ENCODE measurements at regions not wholly inside any gene's neighbourhood (a gene's known extent, or its start where the extent isn't known, plus 50 kb on each side); places are given as distances from the start of the nearest gene placed in this dataset.
"Not testable (repeated sequence)": the region's sequence is repeated elsewhere in the genome, so short reads cannot be mapped to it uniquely, and the experiment has no call there.

DNA sequence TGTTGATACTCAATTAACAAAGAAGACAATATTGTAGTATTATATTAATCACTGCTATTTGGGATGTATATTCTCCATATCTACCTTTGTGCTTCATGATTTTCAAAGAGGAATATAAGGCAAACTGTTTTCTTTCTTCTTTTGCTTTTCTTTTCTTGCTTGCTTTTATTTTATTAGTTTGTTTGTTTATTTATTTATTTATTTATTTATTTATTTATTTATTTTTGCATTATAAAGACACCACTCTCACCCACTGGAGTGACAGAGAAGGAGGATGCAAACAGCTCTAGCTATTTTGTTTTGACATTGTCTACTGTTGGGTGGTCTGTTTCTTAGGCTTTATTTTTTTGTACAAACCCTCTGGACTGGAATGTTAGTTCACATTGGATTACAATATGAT is 1352.7 kb downstream of the HACE1 start:
- H3K4me3 ChIP-seq (ENCODE audit: low read length) = no peak overlapping the region
- H3K27me3 ChIP-seq (ENCODE audit: insufficient read depth, low read length) = no peaks in the 10 kb centered on the region
- no peaks in the 10 kb centered on the region for H3K9me3 ChIP-seq (ENCODE audit: low read depth, low read length)
- H3K4me1 ChIP-seq (ENCODE audit: insufficient read depth, low read length) = no peaks in the 10 kb centered on the region

DNA sequence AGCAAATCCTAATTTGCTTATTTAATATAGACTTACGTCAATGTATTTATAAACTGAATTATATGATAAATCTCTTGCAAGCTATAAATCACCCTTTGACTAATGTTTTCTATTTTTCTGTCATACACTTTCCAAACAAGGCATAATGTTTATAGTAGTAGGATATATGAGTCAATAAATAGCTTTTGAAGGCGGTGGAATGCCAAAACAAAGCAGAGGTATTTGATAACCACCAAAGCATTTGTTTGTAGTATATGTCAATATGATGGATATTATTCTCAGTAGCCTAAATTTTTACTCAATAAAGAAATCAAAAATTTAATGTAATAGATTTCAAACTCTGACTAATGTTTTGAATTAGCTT is 1354.6 kb downstream of the HACE1 start:
- Histone ChIP-seq H3K4me1 (ENCODE audit: insufficient read depth, low read length) (no peaks in the 10 kb centered on the region), H3K27me3 (ENCODE audit: insufficient read depth, low read length) (no peaks in the 10 kb centered on the region), H3K4me3 (ENCODE audit: low read length) (no peak overlapping the region), H3K9me3 (ENCODE audit: low read depth, low read length) (no peaks in the 10 kb centered on the region)

GRCh38 chr6:103504501-103505154 is 1355.1 kb downstream of the HACE1 start:
- Histone ChIP-seq H3K27me3 (ENCODE audit: insufficient read depth, low read length) (no peaks in the 10 kb centered on the region), H3K4me1 (ENCODE audit: insufficient read depth, low read length) (no peaks in the 10 kb centered on the region), H3K4me3 (ENCODE audit: low read length) (no peak overlapping the region), H3K9me3 (ENCODE audit: low read depth, low read length) (no peaks in the 10 kb centered on the region)

DNA sequence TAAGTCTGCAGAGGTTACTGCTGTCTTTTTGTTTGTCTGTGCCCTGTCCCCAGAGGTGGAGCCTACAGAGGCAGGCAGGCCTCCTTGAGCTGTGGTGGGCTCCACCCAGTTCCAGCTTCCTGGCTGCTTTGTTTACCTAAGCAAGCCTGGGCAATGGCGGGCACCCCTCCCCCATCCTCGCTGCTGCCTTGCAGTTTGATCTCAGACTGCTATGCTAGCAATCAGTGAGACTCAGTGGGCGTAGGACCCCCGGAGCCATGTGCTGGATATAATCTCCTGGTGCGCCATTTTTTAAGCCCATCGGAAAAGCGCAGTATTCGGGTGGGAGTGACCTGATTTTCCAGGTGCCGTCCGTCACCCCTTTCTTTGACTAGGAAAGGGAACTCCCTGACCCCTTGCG is 1363.1 kb downstream of the HACE1 start:
- H3K9me3 ChIP-seq (ENCODE audit: low read depth, low read length); H3K27me3 ChIP-seq (ENCODE audit: insufficient read depth, low read length); H3K4me1 ChIP-seq (ENCODE audit: insufficient read depth, low read length); H3K4me3 ChIP-seq (ENCODE audit: low read length): not testable (repeated sequence)

- no peak overlapping the region for H3K4me3 ChIP-seq (ENCODE audit: low read length)
- H3K9me3 ChIP-seq (ENCODE audit: low read depth, low read length) = no peaks in the 10 kb centered on the region
- H3K4me1 ChIP-seq (ENCODE audit: insufficient read depth, low read length) = no peaks in the 10 kb centered on the region
- H3K27me3 ChIP-seq (ENCODE audit: insufficient read depth, low read length) = no peaks in the 10 kb centered on the region
Measured at GRCh38 chr6:103456652-103457051, 1403.1 kb downstream of the HACE1 start.

GRCh38 chr6:103455275-103455674 is 1404.4 kb downstream of the HACE1 start:
- Histone ChIP-seq H3K4me3 (ENCODE audit: low read length) (no peak overlapping the region), H3K27me3 (ENCODE audit: insufficient read depth, low read length) (no peaks in the 10 kb centered on the region), H3K9me3 (ENCODE audit: low read depth, low read length) (no peaks in the 10 kb centered on the region), H3K4me1 (ENCODE audit: insufficient read depth, low read length) (no peaks in the 10 kb centered on the region)

DNA sequence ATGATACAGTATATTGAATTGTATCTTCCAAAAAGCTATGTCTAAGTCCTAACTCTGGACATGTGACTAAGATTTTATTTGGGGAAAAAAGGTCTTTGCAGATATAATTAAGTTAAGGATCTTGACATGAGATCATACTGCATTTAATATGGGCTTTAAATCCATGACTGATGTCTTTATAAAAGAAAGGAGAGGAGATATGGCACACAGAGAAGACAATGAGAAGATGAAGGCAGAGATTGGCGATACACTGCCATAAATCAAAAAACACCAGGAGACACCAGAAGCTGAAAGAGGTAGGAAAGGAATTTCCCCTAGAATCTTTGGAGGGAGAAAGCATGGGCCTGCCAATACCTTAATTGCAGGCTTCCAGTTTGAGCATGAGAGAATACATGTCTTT is 1450.2 kb downstream of the HACE1 start:
- no peaks in the 10 kb centered on the region for H3K4me1 ChIP-seq (ENCODE audit: insufficient read depth, low read length)
- H3K27me3 ChIP-seq (ENCODE audit: insufficient read depth, low read length) = no peaks in the 10 kb centered on the region
- no peaks in the 10 kb centered on the region for H3K9me3 ChIP-seq (ENCODE audit: low read depth, low read length)
- no peak overlapping the region for H3K4me3 ChIP-seq (ENCODE audit: low read length)

DNA sequence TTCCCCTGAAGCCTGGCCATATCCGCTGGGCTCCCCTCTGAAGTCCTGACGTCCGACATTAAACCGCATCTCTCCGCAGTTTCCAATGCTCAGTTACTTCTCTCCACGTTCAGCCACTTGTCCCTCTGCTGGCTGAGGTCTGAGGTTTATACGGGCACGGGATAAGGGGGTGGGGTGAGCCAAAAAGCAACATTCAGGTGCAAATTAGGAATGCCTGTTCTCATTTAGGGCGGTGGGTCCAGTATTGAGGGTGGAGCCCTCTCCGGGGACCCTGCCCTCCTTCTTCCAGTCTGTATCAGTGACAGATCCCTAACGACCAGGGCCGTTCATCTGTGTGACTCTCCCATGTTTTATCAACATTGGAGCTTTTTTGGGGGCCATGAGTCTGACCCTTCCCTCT is 1454.4 kb downstream of the HACE1 start:
- Histone ChIP-seq H3K4me3 (ENCODE audit: low read length) (no peak overlapping the region), H3K4me1 (ENCODE audit: insufficient read depth, low read length) (no peaks in the 10 kb centered on the region)

DNA sequence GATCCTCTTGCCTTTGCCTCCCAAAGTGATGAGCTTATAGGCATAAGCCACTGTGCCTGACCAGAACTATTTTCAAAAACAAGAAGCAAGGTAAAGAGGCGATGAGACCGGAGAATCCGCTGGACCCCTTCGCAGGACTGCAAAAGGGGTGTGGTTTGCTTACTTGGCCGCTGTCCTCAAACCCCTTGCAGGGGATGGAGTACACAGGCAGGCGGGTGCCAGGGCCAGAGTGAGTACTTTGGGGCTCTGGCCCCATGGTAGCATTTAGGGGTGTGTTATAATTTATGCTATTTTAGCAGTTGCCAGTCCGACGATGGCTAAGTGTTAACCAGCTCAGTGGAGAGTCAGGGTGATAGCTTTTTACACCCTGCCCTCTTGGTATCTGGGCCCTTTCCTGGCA is 1454.9 kb downstream of the HACE1 start:
- H3K4me3 ChIP-seq (ENCODE audit: low read length) = no peak overlapping the region
- H3K4me1 ChIP-seq (ENCODE audit: insufficient read depth, low read length) = no peaks in the 10 kb centered on the region
- no peaks in the 10 kb centered on the region for H3K27me3 ChIP-seq (ENCODE audit: insufficient read depth, low read length)
- no peaks in the 10 kb centered on the region for H3K9me3 ChIP-seq (ENCODE audit: low read depth, low read length)

More for the DNA sequence above, 1454.4 kb downstream of the HACE1 start:
- Histone ChIP-seq H3K27me3 (ENCODE audit: insufficient read depth, low read length) (no peaks in the 10 kb centered on the region), H3K9me3 (ENCODE audit: low read depth, low read length) (no peaks in the 10 kb centered on the region)

GRCh38 chr6:103396768-103397167 is 1463.0 kb downstream of the HACE1 start:
- Histone ChIP-seq H3K4me1 (ENCODE audit: insufficient read depth, low read length) (no peaks in the 10 kb centered on the region), H3K4me3 (ENCODE audit: low read length) (no peak overlapping the region), H3K27me3 (ENCODE audit: insufficient read depth, low read length) (no peaks in the 10 kb centered on the region), H3K9me3 (ENCODE audit: low read depth, low read length) (no peaks in the 10 kb centered on the region)

GRCh38 chr6:103379272-103379671 is 1480.4 kb downstream of the HACE1 start:
- Histone ChIP-seq H3K9me3 (ENCODE audit: low read depth, low read length) (peaks cover 4% of the 10 kb centered on the region), H3K4me3 (ENCODE audit: low read length) (no peak overlapping the region), H3K27me3 (ENCODE audit: insufficient read depth, low read length) (no peaks in the 10 kb centered on the region), H3K4me1 (ENCODE audit: insufficient read depth, low read length) (no peaks in the 10 kb centered on the region)

DNA sequence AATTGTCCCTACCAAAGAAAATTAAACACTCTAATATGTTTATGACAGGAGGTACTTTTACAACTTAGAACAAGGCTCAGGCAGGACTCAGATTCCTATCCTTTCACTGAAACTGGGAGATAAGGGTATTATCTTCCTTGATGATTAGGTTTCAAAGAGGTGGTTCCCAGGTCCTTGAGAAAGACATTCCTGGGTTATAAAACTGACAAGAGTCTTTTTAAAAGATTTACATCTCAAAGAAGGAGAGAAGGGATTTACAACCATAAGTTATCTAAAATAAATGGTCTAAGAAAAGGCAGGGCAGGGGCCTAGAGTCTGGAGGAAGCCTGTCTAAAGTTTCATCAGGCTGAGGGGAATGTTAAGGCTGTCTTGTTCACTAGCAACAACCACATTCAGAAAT is 1492.5 kb downstream of the HACE1 start:
- no peaks in the 10 kb centered on the region for H3K9me3 ChIP-seq (ENCODE audit: low read depth, low read length)
- H3K4me1 ChIP-seq (ENCODE audit: insufficient read depth, low read length) = no peaks in the 10 kb centered on the region
- no peak overlapping the region for H3K4me3 ChIP-seq (ENCODE audit: low read length)
- no peaks in the 10 kb centered on the region for H3K27me3 ChIP-seq (ENCODE audit: insufficient read depth, low read length)

DNA sequence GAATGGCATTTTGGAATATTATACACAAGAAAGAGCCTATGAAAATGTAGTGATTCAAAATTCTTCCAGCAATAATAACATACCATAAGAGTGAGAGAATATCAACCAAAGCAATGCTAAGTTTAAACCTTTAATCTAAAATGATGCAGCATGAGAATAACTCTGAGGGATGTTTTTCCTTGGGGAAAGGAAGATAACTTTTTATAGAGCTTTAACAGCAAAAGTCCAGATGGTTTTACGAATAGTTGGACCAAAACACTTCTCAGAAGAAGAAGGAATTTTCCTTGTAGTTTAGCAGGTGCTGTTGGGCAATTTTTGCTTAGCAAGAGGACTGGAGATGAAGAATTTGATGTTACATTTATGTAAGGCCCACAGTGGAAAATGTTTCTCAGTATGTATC is 1503.2 kb downstream of the HACE1 start:
- Histone ChIP-seq H3K4me3 (ENCODE audit: low read length) (no peak overlapping the region), H3K27me3 (ENCODE audit: insufficient read depth, low read length) (no peaks in the 10 kb centered on the region), H3K4me1 (ENCODE audit: insufficient read depth, low read length) (no peaks in the 10 kb centered on the region)

DNA sequence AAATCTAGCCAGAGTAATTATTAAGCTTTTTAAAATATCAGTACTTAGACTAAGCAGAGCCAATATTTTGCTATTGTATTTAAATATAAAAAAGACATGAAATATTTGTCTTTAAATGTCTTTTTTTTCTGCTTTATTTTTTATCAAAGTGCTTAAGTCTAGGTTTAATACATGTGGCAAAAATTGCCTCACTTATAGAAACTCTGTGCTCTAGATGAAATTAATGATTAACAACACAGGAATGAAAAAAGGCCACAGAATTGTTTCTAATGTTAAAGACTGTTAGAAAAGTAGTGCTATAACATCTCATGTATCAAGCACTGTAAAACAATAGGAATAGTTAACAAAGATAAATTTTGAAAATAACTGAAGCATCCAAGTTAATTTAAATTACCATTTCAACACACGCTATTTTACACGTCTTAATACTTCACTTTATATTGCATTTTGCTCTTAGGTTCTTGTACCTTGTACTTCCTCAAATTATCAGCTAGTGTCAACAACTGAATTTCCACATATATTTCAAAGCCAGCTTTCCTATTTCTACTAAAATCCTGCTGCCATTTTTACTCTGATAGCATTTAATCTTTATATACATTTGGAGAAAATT is 1515.1 kb downstream of the HACE1 start:
- H3K4me1 ChIP-seq (ENCODE audit: insufficient read depth, low read length) = no peaks in the 10 kb centered on the region
- H3K27me3 ChIP-seq (ENCODE audit: insufficient read depth, low read length) = no peaks in the 10 kb centered on the region
- no peaks in the 10 kb centered on the region for H3K9me3 ChIP-seq (ENCODE audit: low read depth, low read length)
- H3K4me3 ChIP-seq (ENCODE audit: low read length) = no peak overlapping the region

More for the DNA sequence above, 1503.2 kb downstream of the HACE1 start:
- H3K9me3 ChIP-seq (ENCODE audit: low read depth, low read length) = peaks cover 5% of the 10 kb centered on the region

DNA sequence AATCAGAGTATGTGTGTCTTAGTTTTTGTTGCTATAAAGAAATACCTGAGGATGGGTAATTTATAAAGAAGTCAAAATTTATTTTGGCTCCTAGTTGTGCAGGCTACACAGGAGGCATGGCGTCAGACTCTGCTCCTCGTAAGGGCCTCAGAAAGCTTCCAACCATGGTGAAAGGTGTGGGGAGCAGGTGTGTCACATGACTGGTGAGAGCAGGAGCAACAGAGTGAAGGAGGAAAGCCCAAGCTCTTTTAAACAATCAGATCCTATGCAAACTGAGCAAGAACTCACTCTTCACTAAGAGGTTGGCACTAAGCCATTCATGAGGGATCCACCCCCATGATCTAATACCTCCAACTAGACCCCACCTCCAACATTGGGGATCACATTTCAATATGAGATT is 1524.3 kb downstream of the HACE1 start:
- H3K27me3 ChIP-seq (ENCODE audit: insufficient read depth, low read length) = no peaks in the 10 kb centered on the region

More for the DNA sequence above, 1524.3 kb downstream of the HACE1 start:
- no peak overlapping the region for H3K4me3 ChIP-seq (ENCODE audit: low read length)
- H3K4me1 ChIP-seq (ENCODE audit: insufficient read depth, low read length) = no peaks in the 10 kb centered on the region
- no peaks in the 10 kb centered on the region for H3K9me3 ChIP-seq (ENCODE audit: low read depth, low read length)

Data from mononuclear cell (primary cell).